ENCODE measurements at regions not wholly inside any gene's neighbourhood (a gene's known extent, or its start where the extent isn't known, plus 50 kb on each side); places are given as distances from the start of the nearest gene placed in this dataset.

- TF ChIP-seq CTCF (IDR thresholded peaks at IDR 0.05 in 2 of 3, conservative IDR thresholded peaks at IDR 0.05 in 1 of 3; ENCODE audit: borderline replicate concordance in 1 of 3, insufficient read depth in 1 of 3, low read depth in 2 of 3, low read length in 2 of 3) (no peak), JUND (IDR thresholded peaks at IDR 0.05) (no peak), MAX (IDR thresholded peaks at IDR 0.05) (no peak), EZH2 (IDR thresholded peaks at IDR 0.05) (no peak), YY1 (IDR thresholded peaks at IDR 0.05; ENCODE audit: extremely low read depth, insufficient replicate concordance, low read depth, low read length) (no peak), SIN3A (IDR thresholded peaks at IDR 0.05; ENCODE audit: low read depth) (no peak), REST (IDR thresholded peaks at IDR 0.05; ENCODE audit: low read depth) (no peak), ZBTB33 (IDR thresholded peaks at IDR 0.05; ENCODE audit: extremely low read depth, insufficient replicate concordance, low read length) (no peak), ZNF274 (IDR thresholded peaks at IDR 0.05; ENCODE audit: low read depth, low read length) (no peak), POLR2A (IDR thresholded peaks at IDR 0.05; ENCODE audit: borderline replicate concordance, extremely low read depth, insufficient read depth, insufficient read length) (no peak), TCF7L2 (IDR thresholded peaks at IDR 0.05; ENCODE audit: borderline replicate concordance, extremely low read depth, insufficient read depth, insufficient read length) (no peak), RAD21 (IDR thresholded peaks at IDR 0.05; ENCODE audit: low read depth) (no peak), POLR2AphosphoS5 (IDR thresholded peaks at IDR 0.05; ENCODE audit: low read depth, low read length) (no peak), ATF3 (IDR thresholded peaks at IDR 0.05) (no peak)
Measured at GRCh38 chr6:113248532-113248931, 608.6 kb upstream of the MARCKS start.
